AG08395 (cell line): ENCODE measurements at regions not wholly inside any gene's neighbourhood (a gene's known extent, or its start where the extent isn't known, plus 50 kb on each side); places are given as distances from the start of the nearest gene placed in this dataset.

Source experiments
- DNase-seq: peaks from one replicate; pipeline ENCODE4 v3.0.0; 2012; ENCODE audit warnings: mixed read lengths, low spot score

- DNase-seq = no peak
Observed at GRCh38 chr6:163916315-163917081, 502.0 kb downstream of the QKI start.

GRCh38 chr6:163915131-163915530, 500.6 kb downstream of the QKI start:
- no peak for DNase-seq

DNA sequence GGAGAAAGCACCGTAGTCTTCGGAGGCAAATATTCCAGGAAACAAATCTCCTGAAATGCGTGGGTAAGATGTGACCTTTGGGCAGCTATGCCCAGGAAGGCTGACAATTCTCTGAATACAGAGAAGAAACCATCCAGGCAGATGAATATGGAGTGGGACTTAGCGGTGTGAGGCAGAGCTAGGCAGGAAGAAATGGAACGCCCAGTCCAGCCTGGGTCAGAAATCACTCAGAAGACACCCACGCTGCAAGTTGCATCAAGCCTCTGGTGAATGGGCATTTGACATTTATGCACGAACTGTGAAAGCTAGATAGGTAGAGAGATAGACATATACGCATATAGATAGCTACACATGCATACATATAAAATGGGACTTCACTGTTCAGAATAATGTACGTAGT, 498.5 kb downstream of the QKI start:
- no peak for DNase-seq

DNA sequence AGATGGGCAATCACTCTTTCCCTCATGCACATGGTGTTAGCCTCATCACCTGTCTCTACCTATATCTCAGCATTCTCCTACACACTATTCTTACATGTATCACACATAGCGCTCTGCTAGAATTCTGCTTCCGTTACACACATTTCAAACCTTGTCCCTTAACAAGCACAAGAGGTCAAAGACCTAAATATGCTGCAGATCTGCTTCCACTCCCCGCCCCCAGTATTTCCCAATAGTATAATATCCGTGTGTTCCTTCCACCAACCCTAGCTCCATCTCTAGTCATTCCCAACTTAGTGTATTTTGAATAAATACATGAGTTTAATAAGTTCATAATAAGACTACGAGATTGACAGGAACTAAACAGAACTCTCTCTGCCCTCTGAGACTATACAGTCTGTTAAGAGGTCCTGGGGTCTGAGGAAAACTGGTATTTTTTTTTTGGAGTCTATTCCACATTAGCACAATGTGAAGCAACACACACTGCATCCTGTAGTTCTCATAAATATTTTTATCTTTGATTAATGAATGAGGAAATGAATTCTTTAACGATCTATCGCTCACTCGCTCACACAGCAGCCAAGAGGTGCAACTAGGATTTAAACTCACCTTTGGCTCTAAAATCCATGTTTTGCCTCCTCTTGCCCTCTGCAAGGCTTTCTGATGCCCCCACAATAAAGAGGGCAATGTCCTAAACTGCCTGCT, 491.6 kb downstream of the QKI start:
- DNase-seq = no peak

GRCh38 chr6:163904186-163904585, 489.7 kb downstream of the QKI start:
- DNase-seq = no peak

DNA sequence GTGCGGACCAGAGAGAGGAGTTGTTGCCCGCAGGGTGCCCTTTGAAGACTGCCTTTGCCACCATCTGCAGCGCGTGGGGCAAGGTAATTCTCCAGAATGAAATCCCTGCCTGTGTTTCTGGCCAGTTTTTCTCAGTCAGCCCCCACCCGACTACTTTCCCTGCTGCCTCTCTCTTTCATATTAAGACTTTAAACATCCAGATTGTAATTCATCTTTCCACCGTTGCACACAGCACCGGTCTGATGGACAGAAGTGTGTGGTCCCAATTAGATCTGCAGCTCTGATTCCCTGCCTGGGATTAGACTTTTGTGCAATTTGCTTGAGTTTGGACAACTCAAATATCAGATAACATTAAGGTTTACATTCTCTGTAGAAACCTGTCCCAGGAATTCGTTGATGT, 489.0 kb downstream of the QKI start:
- no peak for DNase-seq

DNA sequence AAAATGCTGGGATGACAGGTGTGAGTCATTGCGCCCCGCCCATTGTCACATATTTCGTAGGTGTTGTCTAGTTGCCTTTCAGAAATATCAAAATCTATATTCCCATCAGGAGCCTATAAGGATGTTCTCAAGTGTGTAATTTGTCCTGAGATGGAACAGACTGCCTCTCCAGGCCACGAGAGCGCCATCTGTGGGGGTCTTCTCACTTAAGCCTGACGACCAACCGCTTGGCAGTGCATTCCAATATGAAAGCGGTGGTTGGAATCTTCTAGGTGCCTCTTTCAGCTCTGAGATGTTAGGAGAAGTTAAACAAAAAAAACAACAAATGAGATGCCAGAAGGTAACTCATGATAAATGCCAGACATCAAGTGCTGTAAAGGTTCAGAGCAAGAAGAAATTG, 488.5 kb downstream of the QKI start:
- DNase-seq = no peak

DNA sequence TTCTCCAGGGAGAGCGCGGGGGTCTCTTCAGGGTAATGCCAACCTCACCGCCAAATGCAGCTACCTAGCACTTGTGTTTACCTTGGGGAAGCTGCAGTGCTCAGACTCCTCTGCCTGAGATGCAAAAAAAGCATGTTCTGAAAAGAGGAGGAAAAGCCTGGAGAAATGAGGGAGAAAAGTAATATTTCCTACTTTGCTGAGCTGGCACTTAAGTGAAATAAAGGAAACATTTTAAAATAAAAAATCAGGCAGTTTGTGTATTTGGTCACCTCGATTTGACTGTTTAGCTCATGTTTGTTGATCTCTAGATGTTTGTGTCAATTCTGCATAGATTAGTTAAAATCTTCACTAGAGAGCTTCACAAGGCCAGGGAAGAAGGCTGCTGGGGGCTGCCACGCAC, 487.2 kb downstream of the QKI start:
- no peak for DNase-seq

DNA sequence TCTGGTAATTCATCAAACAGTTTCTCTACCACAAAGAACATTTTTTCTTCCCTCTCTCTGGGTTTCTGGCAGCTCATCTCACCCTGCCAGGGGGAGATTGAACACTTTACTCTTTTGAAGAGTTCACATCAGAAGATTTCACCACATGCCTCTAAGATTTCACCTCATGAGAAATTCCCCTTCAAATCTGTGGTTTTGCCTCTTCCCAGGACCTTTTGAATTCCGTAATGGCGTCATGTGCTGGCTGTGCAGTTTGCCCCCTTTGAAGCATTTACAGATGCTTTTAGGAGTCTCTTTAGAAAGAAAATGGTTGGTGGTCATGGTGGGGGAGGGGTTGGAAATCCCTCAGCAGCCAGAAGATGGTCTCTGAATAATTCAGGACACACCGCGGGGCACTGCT, 486.1 kb downstream of the QKI start:
- no peak for DNase-seq

DNA sequence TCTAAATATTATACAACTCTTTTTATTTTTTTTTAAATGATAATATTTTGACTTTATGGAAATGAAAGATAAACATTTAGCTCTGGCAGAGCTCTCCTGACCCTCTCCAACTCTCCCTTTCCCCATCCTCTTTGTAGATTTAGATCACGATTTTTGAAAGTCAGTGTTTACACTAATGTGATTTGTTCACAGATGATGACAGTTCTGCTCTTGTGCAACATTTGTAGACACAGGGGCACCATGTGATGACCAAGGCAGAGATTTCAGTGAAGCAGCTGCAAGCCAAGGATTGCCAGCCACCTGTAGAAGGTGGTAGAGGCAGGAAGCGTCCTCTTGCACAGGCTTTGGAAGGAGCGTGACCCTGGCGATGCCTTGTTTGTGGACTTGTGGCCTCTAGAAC, 483.2 kb downstream of the QKI start:
- no peak for DNase-seq

DNA sequence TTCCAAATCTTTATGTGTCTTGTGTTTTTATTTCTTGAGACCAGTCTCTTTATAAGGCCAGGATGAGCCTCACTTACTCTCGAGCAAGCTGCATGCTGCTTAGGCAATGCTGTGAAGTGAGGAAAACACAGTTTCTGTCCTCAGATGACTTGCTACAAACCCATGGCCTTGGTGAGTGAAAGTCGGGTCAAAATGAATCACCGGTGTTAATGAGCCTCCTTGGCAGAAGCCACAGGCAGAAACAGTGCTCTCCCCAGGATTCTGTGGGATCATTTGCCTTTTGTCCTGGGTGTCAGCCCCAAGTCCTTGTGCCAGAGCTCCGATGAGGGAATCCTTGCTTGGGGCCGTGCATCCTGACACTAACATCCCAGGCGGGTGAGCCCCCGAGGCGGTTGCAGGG, 482.5 kb downstream of the QKI start:
- DNase-seq = peak; percentile 58

GRCh38 chr6:163895162-163895561, 480.6 kb downstream of the QKI start:
- DNase-seq = no peak

DNA sequence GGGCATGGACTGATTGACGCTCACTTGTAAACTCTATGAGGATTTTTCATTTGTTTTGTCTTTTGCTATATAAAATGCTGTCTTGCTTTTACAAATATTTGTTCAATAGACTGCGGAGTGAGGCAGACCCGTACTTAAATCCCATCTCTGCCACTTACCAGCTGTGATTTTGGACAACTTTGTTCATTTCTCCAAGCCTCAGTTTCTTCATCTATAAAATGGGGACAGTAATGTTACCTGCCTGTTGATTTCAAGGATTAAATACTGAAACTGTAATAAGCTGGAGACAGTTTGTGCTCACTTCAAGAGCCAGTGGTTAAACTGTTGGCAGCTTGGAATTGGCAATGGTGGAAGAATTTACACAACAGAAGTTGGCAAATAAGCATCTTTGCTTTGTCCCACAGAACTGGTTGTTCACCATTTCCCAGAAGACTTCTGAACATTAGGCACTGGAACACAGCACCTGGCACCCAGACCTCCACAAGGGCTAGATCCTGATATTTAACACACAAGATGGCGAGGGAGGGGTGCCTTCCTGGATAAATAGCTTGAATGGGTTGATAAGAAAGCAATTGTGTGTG, 479.2 kb downstream of the QKI start:
- no peak for DNase-seq

DNA sequence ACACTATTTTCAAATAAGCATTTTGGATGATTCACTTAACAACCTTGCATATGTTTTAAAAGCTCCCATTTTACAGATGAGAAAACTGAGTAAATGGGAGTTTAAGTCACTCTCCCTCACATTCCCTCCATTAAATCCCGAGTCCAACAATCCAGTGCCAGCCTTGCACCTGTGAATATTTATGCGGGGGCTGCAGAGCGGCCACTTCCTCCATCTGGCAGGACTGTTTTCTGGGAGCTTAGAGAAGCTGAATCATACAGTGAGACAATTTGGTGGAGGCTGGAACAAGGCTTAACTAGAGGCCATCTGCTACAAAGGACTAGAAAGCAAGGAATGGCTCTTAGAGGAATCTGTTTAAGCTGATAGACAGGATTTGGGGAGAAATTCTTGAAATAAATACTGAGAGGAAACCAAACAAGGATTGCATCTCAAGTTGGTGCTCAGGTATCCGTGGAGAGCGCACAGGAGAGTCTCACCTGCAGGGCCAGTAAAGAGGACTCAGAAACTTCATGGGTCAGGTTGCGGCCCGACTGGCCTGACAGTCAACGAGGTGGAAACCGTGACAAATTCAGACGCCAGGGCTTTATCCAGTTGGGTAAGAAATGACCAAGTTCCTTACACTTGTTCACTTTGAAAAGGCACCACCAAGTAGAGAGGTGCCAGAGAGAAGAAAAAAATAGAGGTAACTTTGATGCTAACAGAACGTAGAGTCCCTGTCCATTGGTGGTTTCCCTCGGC, 478.5 kb downstream of the QKI start:
- DNase-seq = no peak

DNA sequence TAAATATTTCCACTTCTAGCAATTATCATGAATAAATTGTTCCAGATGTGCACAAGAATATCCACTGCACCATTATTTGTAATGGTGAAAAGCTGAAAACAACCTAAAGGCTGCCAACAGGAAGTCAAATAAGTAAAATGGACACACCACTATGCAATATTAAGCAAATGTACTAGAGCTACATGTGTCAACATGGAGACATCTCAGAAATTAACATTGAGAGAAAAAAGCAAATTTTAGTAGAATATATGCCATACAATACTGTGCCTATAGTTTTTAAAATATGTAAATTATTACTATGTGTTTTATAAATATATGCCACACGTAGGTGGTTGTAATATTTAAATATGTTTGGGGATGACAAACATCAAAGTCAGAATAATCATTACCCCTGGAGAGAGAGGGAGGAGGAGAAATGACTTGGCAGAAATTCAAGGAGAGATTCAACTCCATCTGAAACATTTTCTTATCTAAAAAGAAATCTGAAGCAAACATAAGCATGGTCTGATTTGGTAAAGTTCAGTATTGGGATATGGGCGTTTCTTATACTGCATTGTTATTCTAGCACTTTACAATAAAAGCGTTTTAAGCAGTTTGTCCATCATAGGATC, 475.5 kb downstream of the QKI start:
- DNase-seq = no peak

DNA sequence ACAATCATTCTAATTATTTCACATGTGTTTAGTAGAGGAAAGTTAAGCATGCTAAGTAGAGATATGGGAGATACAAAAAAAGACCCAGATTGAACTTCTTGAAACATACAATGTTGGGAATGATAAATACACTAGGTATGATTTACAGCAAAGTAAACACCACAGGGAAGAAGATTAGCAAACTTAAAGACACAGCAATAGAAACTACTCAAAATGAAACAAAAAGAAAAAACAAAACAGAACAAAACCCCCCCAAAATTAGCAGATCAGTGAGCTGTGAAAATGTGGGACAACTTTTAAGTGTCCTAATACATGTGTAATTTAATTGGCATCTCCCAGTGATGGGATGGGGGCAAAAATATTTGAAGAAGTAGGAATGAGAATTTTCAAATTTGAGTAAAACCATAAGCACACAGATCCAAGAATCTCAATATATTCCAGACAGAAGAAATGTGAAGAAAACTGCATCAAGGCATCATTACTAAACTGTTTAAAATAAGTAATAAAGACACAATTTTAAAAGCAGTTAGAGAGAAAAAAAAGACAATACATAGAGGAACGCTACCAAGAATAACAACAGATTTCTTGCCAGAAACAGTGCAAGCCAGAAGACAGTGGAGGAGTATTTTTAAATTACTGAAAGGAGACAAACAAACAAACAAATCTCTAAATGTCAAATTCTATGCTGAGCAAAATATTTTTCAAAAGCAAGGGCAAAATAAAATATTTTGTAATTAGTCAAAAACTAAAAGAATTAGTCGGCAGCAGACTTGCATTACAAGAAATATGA, 473.7 kb downstream of the QKI start:
- DNase-seq = no peak

GRCh38 chr6:163886428-163886827, 471.9 kb downstream of the QKI start:
- no peak for DNase-seq

- no peak for DNase-seq
Observed at GRCh38 chr6:163883984-163884383, 469.5 kb downstream of the QKI start.

DNA sequence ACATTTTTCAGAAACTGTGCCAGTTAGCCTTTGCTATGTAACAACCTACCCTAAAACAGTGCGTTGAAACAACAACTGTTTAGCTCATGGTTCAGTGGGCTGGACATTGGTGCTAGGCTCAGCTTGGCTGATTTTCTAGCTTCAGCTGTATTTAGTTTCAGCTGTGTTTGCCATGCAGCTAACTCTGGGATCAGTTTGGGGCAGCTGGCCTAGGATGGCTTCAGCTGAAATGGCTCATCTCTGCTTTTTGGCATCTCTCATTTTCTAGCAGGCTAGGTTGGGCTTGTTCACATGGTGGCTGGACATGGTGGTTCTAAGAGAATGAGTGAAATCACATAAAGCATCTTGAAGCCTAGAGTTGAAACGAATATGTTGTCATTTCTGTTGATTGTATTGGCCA, 464.2 kb downstream of the QKI start:
- DNase-seq = no peak

DNA sequence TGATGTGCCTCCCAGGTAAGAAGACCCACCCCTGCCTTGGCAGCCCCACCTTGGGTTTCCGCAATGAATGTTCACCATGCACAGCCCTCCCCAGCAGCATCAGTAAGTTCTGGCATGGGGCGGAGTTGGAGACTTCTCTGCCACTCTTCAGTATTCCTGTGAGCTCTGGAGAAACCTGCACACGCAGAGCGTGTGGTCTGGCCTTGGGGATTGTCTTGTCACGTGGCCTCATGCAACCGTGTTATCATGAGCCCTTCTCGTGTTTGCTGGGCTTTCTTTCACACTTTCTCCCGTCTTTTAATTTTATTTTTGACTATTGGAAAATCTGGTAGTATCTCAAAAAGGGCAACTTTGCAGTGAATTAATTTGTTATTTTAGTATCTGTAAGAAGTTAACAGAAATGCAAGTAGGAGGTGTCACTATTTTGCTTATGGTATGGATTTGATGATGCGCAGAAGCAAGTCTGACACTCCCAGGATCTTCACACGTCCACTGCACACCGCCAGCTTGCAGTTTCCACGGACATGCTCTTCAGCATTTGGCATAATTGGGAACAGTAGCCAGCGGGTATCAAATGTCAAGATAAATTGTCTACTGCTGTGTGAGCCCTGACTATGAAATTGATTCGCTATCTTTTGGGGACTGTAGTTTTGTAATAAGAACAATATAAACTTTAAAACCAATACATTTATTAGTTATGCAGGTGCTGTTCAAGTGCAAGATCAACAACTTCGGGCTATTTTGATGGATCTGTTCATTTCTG, 463.5 kb downstream of the QKI start:
- DNase-seq = no peak

GRCh38 chr6:163876391-163876790, 461.9 kb downstream of the QKI start:
- no peak for DNase-seq
